Mesendoderm (in vitro differentiated cells): ENCODE measurements at regions not wholly inside any gene's neighbourhood (a gene's known extent, or its start where the extent isn't known, plus 50 kb on each side); places are given as distances from the start of the nearest gene placed in this dataset.

Experiments
- DNase-seq: peaks from one replicate; pipeline ENCODE4 v3.0.0; 2013
- H2AK5ac ChIP-seq: 2 replicates; pipeline ENCODE4 v1.6.1; 2013; ENCODE audit warnings: low read length, inconsistent platforms
- H2BK120ac ChIP-seq: 2 replicates; pipeline ENCODE4 v1.6.1; 2013; ENCODE audit warnings: low read depth, mild to moderate bottlenecking, low read length, moderate library complexity, mixed read lengths
- H2BK15ac ChIP-seq: replicated peaks from 2 replicates; pipeline ENCODE4 v1.6.1; 2013; ENCODE audit warnings: low read depth, mild to moderate bottlenecking, moderate library complexity
- H2BK5ac ChIP-seq: 2 replicates; pipeline ENCODE4 v1.6.1; 2013; ENCODE audit warnings: low read length, inconsistent platforms
- H3K18ac ChIP-seq: 2 replicates; pipeline ENCODE4 v1.6.1; 2013; ENCODE audit warnings: mild to moderate bottlenecking, low read length, mixed read lengths
- H3K23ac ChIP-seq: one replicate; pipeline ENCODE4 v1.6.1; 2013; ENCODE audit warnings: low read length
- H3K27ac ChIP-seq: 2 replicates; pipeline ENCODE4 v1.5.1; 2013; ENCODE audit warnings: low read depth, mild to moderate bottlenecking, inconsistent platforms, low read length, moderate library complexity
- H3K27me3 ChIP-seq: 2 replicates; pipeline ENCODE4 v1.6.1; 2013; ENCODE audit warnings: low read length, control low read depth, mild to moderate bottlenecking, inconsistent platforms; ENCODE audit not compliant: insufficient read depth, poor library complexity
- H3K36me3 ChIP-seq: 2 replicates; pipeline ENCODE4 v1.6.1; 2013; ENCODE audit warnings: low read length, inconsistent platforms; ENCODE audit not compliant: control insufficient read depth, insufficient read depth
- H3K4ac ChIP-seq: one replicate; pipeline ENCODE4 v1.6.1; 2013; ENCODE audit warnings: low read depth, mild to moderate bottlenecking, low read length, moderate library complexity
- H3K4me1 ChIP-seq: 2 replicates; pipeline ENCODE4 v1.6.1; 2013; ENCODE audit warnings: low read depth, low read length, inconsistent platforms; ENCODE audit not compliant: control insufficient read depth
- H3K4me2 ChIP-seq: 2 replicates; pipeline ENCODE4 v1.6.1; 2013; ENCODE audit warnings: low read length
- H3K4me3 ChIP-seq: 2 replicates; pipeline ENCODE4 v1.5.1; 2013; ENCODE audit warnings: mild to moderate bottlenecking, low read length
- H3K56ac ChIP-seq: one replicate; pipeline ENCODE4 v1.6.1; 2013; ENCODE audit warnings: low read length
- H3K79me1 ChIP-seq: 2 replicates; pipeline ENCODE4 v1.6.1; 2013; ENCODE audit warnings: low read length, inconsistent platforms
- H3K79me2 ChIP-seq: 2 replicates; pipeline ENCODE4 v1.6.1; 2013; ENCODE audit warnings: mild to moderate bottlenecking, low read length; ENCODE audit not compliant: control insufficient read depth, insufficient read depth
- H3K9ac ChIP-seq: 2 replicates; pipeline ENCODE4 v1.6.1; 2013; ENCODE audit warnings: low read length, inconsistent platforms
- H4K5ac ChIP-seq: one replicate; pipeline ENCODE4 v1.6.1; 2013; ENCODE audit warnings: low read length
- H4K8ac ChIP-seq: one replicate; pipeline ENCODE4 v1.6.1; 2013; ENCODE audit warnings: low read depth, mild to moderate bottlenecking, control low read depth, low read length, moderate library complexity
- WGBS: extraction: QIAGEN DNeasy Blood & Tissue Kit; methylation state at CpG from one replicate; pipeline ENCODE4 v1.1.7; 2013; ENCODE audit warnings: low lambda C conversion rate, missing lambda C conversion rate; ENCODE audit not compliant: insufficient coverage; ENCODE audit errors: extremely low coverage; 5-methylcytosine and 5-hydroxymethylcytosine counted together

DNA sequence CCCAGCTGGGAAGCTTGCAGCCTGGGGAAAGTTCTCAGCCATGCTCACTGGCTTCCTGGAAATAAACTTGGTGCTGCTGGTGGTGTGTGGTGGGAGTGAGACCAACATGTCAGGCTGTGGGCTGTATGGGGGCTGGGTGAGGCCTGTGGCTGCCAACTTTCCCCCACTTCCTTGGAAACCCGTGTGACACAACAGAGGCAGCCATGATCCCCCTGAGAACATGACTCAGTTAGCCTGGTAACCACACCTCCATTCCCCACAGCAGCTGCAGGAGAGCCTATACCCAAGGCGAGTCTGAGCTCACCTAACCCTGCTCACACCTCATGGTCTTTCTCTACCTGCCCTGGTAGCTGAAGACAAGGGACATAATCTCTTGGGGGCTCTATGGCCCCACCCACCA, 72.7 kb upstream of the RGMB start:
- Histone ChIP-seq H3K27ac (no peak overlapping the region), H3K18ac (no peak overlapping the region), H3K36me3 (no peaks in the 10 kb centered on the region), H3K9ac (no peak overlapping the region), H3K79me2 (no peaks in the 10 kb centered on the region), H3K4me2 (no peak overlapping the region), H2AK5ac (no peak overlapping the region), H2BK15ac (no peak overlapping the region), H3K79me1 (no peaks in the 10 kb centered on the region), H3K56ac (no peak overlapping the region), H3K4ac (no peak overlapping the region), H3K4me1 (no peaks in the 10 kb centered on the region), H3K23ac (no peak overlapping the region), H3K27me3 (no peaks in the 10 kb centered on the region), H4K8ac (no peak overlapping the region), H2BK5ac (no peak overlapping the region), H3K4me3 (no peak overlapping the region), H2BK120ac (no peak overlapping the region), H4K5ac (no peak overlapping the region)
- no CpG with 5 or more reads among the region's 2 CpGs for WGBS
- no peak for DNase-seq

DNA sequence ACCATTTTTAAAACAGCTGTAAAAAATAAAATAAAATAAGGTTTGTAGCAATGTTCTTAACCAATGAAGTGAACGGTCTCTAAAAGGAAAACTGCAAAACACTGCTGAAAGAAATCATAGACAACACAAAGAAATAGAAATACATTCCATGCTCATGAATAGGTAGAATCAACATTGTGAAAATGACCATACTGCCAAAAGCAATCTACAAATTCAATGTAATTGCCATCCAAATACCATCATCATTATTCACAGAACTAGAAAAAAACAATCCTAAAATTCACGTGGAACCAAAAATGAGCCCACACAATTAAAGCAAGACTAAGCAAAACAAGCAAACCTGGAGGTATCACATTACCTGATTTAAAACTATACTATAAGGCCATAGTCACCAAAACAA, 67.6 kb upstream of the RGMB start:
- H3K56ac ChIP-seq: no peak overlapping the region
- H3K4ac ChIP-seq: no peak overlapping the region
- H3K4me2 ChIP-seq: no peak overlapping the region
- no CpG with 5 or more reads among the region's 2 CpGs for WGBS
- H3K18ac ChIP-seq: no peak overlapping the region
- no peak overlapping the region for H2AK5ac ChIP-seq
- H4K8ac ChIP-seq: no peak overlapping the region
- no peak overlapping the region for H4K5ac ChIP-seq
- no peaks in the 10 kb centered on the region for H3K27me3 ChIP-seq
- H3K79me2 ChIP-seq: no peaks in the 10 kb centered on the region
- no peaks in the 10 kb centered on the region for H3K36me3 ChIP-seq
- H3K9ac ChIP-seq: no peak overlapping the region
- no peak overlapping the region for H2BK5ac ChIP-seq
- no peaks in the 10 kb centered on the region for H3K4me1 ChIP-seq
- H3K4me3 ChIP-seq: no peak overlapping the region
- H2BK120ac ChIP-seq: no peak overlapping the region
- no peaks in the 10 kb centered on the region for H3K79me1 ChIP-seq
- DNase-seq: no peak
- H3K23ac ChIP-seq: no peak overlapping the region
- H2BK15ac ChIP-seq: no peak overlapping the region
- no peak overlapping the region for H3K27ac ChIP-seq

DNA sequence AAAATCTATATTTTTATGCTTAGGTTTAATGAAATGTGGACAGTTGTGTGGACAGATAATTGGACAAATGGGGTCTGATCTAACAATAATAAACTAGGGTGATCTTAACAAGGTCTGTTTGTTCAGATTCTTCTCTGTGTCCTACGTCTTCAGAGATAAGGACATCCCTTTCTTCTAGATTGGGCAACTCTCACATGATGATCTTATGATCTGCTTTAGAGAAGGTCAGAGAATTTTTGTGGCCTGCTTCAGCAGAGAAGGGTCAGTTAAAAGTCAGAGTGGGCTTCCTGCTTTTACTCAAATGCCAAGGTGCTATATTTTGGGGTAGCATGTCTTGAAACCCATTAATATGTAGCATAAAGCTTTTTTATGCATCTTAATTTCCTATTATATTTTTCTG, 63.8 kb upstream of the RGMB start:
- no CpG with 5 or more reads among the region's 1 CpG for WGBS
- no peak overlapping the region for H3K56ac ChIP-seq
- no peak overlapping the region for H3K9ac ChIP-seq
- no peak for DNase-seq
- H3K27ac ChIP-seq: no peak overlapping the region
- H2BK120ac ChIP-seq: no peak overlapping the region
- H4K5ac ChIP-seq: no peak overlapping the region
- no peaks in the 10 kb centered on the region for H3K36me3 ChIP-seq
- H3K79me2 ChIP-seq: no peaks in the 10 kb centered on the region
- H2AK5ac ChIP-seq: no peak overlapping the region
- no peaks in the 10 kb centered on the region for H3K27me3 ChIP-seq
- H4K8ac ChIP-seq: no peak overlapping the region
- no peak overlapping the region for H3K4me3 ChIP-seq
- no peak overlapping the region for H2BK15ac ChIP-seq
- no peak overlapping the region for H2BK5ac ChIP-seq
- no peaks in the 10 kb centered on the region for H3K79me1 ChIP-seq
- no peak overlapping the region for H3K4me2 ChIP-seq
- H3K23ac ChIP-seq: no peak overlapping the region
- no peaks in the 10 kb centered on the region for H3K4me1 ChIP-seq
- H3K18ac ChIP-seq: no peak overlapping the region
- no peak overlapping the region for H3K4ac ChIP-seq

DNA sequence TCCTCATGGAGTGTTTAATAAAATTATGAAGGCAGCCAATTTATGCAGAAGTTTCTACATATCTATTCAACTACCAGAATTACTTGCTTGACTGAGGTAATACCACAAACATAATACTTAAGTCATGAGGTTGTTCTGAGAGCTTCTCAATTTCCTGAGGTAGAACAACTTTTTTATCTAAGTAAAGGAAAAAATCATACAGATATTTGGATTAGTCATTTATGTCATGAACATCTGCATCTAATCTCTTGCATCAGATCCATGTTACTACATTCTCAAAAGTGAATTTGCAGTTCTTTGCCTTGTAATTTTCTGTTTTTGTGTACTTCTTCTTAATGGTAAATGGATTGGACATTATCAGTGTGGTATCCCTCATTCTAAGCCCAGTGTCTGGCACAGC, 60.4 kb upstream of the RGMB start:
- Histone ChIP-seq H3K79me2 (no peaks in the 10 kb centered on the region), H3K79me1 (no peaks in the 10 kb centered on the region), H2BK5ac (no peak overlapping the region), H3K4me3 (no peak overlapping the region), H4K8ac (no peak overlapping the region), H3K9ac (no peak overlapping the region), H2BK15ac (no peak overlapping the region), H4K5ac (no peak overlapping the region), H3K4me1 (no peaks in the 10 kb centered on the region), H3K18ac (no peak overlapping the region), H3K4me2 (no peak overlapping the region), H3K36me3 (no peaks in the 10 kb centered on the region), H3K27me3 (no peaks in the 10 kb centered on the region), H3K4ac (no peak overlapping the region), H3K27ac (no peak overlapping the region), H3K23ac (no peak overlapping the region), H3K56ac (no peak overlapping the region), H2AK5ac (no peak overlapping the region), H2BK120ac (no peak overlapping the region)
- no peak for DNase-seq

DNA sequence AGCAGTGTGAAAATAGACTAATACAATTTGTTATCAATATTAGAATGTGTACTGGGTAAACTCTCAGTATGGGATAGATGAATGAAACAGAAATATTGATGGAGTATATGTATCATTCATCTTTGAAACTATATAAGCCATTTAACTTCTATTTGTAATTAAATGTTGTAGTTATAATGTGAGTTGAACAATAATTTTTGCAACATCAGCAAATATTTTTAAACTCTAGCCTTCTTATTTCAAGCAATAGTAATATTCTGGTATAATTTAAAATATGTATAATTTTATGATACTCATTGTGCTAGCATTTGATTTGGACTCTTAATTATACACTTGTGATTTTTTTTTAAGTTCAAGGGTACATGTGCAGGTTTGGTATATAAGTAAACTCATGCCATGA, 59.6 kb upstream of the RGMB start:
- Histone ChIP-seq H3K79me1 (no peaks in the 10 kb centered on the region), H2BK5ac (no peak overlapping the region), H2BK120ac (no peak overlapping the region), H3K4ac (no peak overlapping the region), H3K4me3 (no peak overlapping the region), H3K56ac (no peak overlapping the region), H3K79me2 (no peaks in the 10 kb centered on the region), H3K23ac (no peak overlapping the region), H3K27me3 (no peaks in the 10 kb centered on the region), H3K27ac (no peak overlapping the region), H3K36me3 (no peaks in the 10 kb centered on the region), H3K18ac (no peak overlapping the region), H4K8ac (no peak overlapping the region), H2AK5ac (no peak overlapping the region), H2BK15ac (no peak overlapping the region), H4K5ac (no peak overlapping the region), H3K9ac (no peak overlapping the region), H3K4me1 (no peaks in the 10 kb centered on the region), H3K4me2 (no peak overlapping the region)
- DNase-seq: no peak

DNA sequence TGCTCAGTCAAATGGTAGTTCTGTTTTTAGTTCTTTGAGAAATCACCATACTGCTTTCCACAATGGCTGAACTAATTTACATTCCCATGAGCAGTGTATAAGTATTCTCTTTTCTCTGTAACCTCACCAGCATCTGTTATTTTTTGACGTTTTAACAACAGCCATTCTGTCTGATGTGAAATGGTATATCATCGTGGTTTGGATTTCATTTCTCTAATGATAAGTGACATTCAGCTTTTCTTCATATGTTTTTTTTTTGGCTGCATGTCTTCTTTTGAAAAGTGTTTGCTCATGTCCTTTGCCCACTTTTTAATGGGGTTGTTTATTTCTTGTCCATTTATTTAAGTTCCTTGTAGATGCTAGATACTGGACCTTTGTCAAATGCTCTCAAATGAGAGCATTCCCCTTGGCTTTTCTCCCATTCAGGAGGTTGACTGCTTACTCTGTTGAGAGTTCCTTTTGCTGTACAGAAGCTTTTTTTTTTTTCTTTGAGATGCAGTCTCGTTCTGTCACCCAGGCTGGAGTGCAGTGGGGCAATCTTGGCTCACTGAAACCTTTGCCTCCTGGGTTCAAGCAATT, 58.7 kb upstream of the RGMB start:
- no peaks in the 10 kb centered on the region for H3K79me1 ChIP-seq
- H3K4ac ChIP-seq: no peak overlapping the region
- H3K23ac ChIP-seq: no peak overlapping the region
- no CpG with 5 or more reads among the region's 3 CpGs for WGBS
- H4K5ac ChIP-seq: no peak overlapping the region
- H2AK5ac ChIP-seq: no peak overlapping the region
- H3K4me2 ChIP-seq: no peak overlapping the region
- no peaks in the 10 kb centered on the region for H3K79me2 ChIP-seq
- no peak overlapping the region for H3K56ac ChIP-seq
- H3K18ac ChIP-seq: no peak overlapping the region
- no peak overlapping the region for H2BK5ac ChIP-seq
- no peak overlapping the region for H2BK15ac ChIP-seq
- no peak overlapping the region for H3K4me3 ChIP-seq
- no peak overlapping the region for H4K8ac ChIP-seq
- H3K36me3 ChIP-seq: no peaks in the 10 kb centered on the region
- no peaks in the 10 kb centered on the region for H3K27me3 ChIP-seq
- no peak overlapping the region for H3K9ac ChIP-seq
- H2BK120ac ChIP-seq: no peak overlapping the region
- no peak overlapping the region for H3K27ac ChIP-seq
- no peaks in the 10 kb centered on the region for H3K4me1 ChIP-seq
- DNase-seq: no peak
